ENCODE measurements at regions not wholly inside any gene's neighbourhood (a gene's known extent, or its start where the extent isn't known, plus 50 kb on each side); places are given as distances from the start of the nearest gene placed in this dataset.

DNA sequence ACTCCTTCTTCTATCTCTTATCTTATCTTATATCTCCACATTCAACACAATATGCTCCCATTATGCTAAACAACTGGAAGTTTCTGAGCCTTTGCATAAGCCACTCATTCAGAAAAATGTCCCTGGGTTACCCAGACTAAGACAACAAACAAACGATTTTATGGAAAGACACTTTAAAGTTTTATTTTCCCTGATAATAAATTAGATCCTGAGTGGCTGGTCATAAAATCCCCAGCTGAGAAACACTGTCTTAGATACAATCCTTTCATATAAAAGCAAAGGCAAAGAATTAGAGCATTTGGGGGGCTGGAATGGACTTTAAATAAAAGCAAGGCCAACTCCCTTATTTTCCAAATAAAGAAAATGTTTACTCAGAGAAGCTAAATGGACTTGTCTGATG lies 322.3 kb downstream of the GBE1 start:
- Mint-ChIP-seq H3K4me3 (no peak overlapping the region), H3K27me3 (no peaks in the 10 kb centered on the region), H3K36me3 (ENCODE audit: low read depth) (no peaks in the 10 kb centered on the region), H3K9me3 (no peaks in the 10 kb centered on the region), H3K4me1 (no peaks in the 10 kb centered on the region), H3K27ac (no peak overlapping the region)
- CTCF ChIA-PET: no interaction called here
- no peak for DNase-seq
- POLR2A ChIA-PET: no interaction called here

DNA sequence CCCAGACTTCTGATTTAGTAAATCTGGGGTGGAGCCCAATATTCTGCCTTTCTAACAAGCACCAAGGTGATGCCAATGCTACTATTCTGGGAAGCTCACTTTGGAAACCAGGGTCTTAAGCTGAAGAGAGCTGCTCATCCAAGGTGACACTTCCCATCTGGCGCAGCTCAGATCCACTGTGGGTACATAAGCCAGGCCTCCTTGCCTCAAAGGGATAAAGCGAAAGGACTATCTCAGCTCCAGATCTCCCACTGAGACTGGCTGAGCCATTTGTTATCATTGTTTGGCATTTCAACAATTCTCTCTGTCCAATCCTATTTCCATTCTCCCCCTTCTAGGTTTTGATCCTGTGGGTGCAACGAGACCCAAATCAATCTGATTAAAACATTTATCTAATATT lies 323.8 kb downstream of the GBE1 start:
- H3K4me1 Mint-ChIP-seq: no peaks in the 10 kb centered on the region
- no peak overlapping the region for H3K4me3 Mint-ChIP-seq
- H3K9me3 Mint-ChIP-seq: no peaks in the 10 kb centered on the region
- POLR2A ChIA-PET: no interaction called here
- CTCF ChIA-PET: no interaction called here
- H3K36me3 Mint-ChIP-seq (ENCODE audit: low read depth): no peaks in the 10 kb centered on the region
- H3K27me3 Mint-ChIP-seq: no peaks in the 10 kb centered on the region
- H3K27ac Mint-ChIP-seq: no peak overlapping the region
- DNase-seq: no peak

DNA sequence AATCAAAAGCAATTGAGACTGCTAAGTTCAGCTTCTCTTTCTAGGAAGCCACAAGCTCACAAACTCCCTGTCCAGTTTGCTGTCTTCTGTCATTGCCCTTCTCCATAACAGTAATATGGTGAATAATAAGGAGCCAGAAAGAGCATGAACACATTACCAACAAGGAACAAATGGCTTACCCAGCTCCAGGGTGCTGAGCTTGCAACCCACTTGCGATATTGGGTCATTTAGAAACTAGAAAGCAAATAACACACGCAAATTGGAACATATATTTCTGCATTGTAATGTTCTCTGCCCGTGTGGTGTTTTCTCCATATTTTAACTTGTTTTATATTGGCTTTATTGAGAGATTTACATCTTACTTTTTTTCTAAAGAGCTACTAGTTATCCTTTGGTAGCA lies 325.3 kb downstream of the GBE1 start:
- Mint-ChIP-seq H3K4me1 (no peaks in the 10 kb centered on the region), H3K9me3 (no peaks in the 10 kb centered on the region), H3K4me3 (no peak overlapping the region), H3K36me3 (ENCODE audit: low read depth) (no peaks in the 10 kb centered on the region), H3K27ac (no peak overlapping the region), H3K27me3 (no peaks in the 10 kb centered on the region)
- CTCF ChIA-PET: no interaction called here
- DNase-seq: no peak
- POLR2A ChIA-PET: no interaction called here

DNA sequence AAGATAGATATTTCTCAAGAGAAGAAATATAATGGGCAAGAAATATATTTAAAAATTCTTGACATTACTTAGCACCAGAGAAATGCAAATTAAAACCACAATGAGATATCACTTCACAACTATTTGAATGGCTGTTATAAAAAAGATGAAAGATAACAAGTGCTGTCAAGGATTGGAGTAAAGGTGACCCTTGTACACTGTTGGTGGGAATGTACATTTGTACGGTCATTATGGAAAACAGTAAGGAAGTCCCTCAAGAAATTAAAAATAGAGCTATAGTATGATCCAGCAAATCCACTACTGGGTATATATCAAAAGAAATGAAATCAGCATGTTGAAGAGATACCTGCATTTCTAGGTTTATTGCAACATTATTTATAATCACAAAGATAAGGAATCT lies 326.4 kb downstream of the GBE1 start:
- no peak overlapping the region for H3K4me3 Mint-ChIP-seq
- no peaks in the 10 kb centered on the region for H3K9me3 Mint-ChIP-seq
- CTCF ChIA-PET: no interaction called here
- DNase-seq: no peak
- no peaks in the 10 kb centered on the region for H3K27me3 Mint-ChIP-seq
- no peak overlapping the region for H3K27ac Mint-ChIP-seq
- POLR2A ChIA-PET: no interaction called here
- H3K4me1 Mint-ChIP-seq: no peaks in the 10 kb centered on the region
- H3K36me3 Mint-ChIP-seq (ENCODE audit: low read depth): no peaks in the 10 kb centered on the region

DNA sequence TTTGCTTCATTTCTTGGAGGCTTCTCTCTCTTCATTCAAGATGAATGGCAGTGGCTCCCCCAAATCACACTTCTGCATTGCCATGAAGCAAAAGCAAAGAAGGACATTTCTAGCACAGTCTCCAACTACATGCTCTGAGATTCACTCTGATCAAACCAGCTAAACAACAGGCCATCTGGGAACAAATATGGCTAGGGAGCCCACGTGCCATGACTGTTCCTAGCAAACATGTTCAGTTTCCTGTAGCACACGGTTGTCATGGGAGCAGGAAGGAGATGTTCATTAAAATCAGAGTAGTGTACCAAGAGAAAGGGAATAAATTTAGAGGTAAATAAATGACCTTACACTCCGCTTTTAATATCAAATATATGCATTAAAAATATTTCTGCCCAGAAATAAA lies 327.3 kb downstream of the GBE1 start:
- no peaks in the 10 kb centered on the region for H3K4me1 Mint-ChIP-seq
- no peak overlapping the region for H3K27ac Mint-ChIP-seq
- no peak for DNase-seq
- no peaks in the 10 kb centered on the region for H3K36me3 Mint-ChIP-seq (ENCODE audit: low read depth)
- CTCF ChIA-PET: no interaction called here
- H3K27me3 Mint-ChIP-seq: no peaks in the 10 kb centered on the region
- no peaks in the 10 kb centered on the region for H3K9me3 Mint-ChIP-seq
- POLR2A ChIA-PET: no interaction called here
- H3K4me3 Mint-ChIP-seq: no peak overlapping the region

DNA sequence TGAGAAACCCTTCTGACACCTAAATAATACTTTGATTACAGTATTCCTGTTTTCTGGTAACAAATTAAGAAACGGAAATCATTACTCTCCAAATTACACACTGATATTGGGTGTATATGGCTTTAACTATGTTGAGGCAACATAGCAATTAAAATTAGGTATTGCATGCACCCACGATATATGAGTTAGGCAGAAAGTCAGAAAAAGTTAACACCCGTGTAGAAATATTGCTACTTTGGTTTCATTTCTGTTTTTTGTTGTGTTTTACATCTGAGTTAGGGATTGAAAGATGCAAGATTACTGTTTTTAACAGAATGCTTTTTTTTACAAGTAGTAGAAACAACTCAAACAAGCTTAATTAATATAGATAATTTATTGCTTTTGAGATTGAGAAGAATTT lies 327.8 kb downstream of the GBE1 start:
- no peaks in the 10 kb centered on the region for H3K4me1 Mint-ChIP-seq
- H3K9me3 Mint-ChIP-seq: no peaks in the 10 kb centered on the region
- DNase-seq: no peak
- no peak overlapping the region for H3K4me3 Mint-ChIP-seq
- no peak overlapping the region for H3K27ac Mint-ChIP-seq
- no peaks in the 10 kb centered on the region for H3K36me3 Mint-ChIP-seq (ENCODE audit: low read depth)
- no peaks in the 10 kb centered on the region for H3K27me3 Mint-ChIP-seq
- POLR2A ChIA-PET: no interaction called here
- CTCF ChIA-PET: no interaction called here

DNA sequence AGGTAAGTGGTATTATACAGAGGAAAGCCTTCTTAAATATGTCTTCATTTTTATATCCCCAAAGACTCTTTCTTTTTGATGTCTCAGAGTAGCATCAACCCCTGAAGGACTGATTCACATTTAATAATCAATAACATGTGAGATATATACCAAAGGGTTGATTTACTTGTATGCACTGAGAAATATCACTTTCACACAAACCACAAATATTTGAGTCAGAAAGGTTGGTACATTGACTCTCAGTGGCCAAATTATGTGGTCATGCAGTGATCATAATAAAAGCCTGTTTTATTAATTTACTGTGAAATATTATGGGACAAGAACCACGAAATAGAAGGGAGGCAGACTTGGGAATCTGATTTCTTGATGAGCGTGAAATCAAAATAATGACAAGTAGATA lies 329.0 kb downstream of the GBE1 start:
- no peaks in the 10 kb centered on the region for H3K36me3 Mint-ChIP-seq (ENCODE audit: low read depth)
- no peaks in the 10 kb centered on the region for H3K4me1 Mint-ChIP-seq
- DNase-seq: no peak
- ChIA-PET CTCF (no interaction called here), POLR2A (no interaction called here)
- no peaks in the 10 kb centered on the region for H3K27me3 Mint-ChIP-seq
- H3K9me3 Mint-ChIP-seq: no peaks in the 10 kb centered on the region
- H3K4me3 Mint-ChIP-seq: no peak overlapping the region
- no peak overlapping the region for H3K27ac Mint-ChIP-seq

DNA sequence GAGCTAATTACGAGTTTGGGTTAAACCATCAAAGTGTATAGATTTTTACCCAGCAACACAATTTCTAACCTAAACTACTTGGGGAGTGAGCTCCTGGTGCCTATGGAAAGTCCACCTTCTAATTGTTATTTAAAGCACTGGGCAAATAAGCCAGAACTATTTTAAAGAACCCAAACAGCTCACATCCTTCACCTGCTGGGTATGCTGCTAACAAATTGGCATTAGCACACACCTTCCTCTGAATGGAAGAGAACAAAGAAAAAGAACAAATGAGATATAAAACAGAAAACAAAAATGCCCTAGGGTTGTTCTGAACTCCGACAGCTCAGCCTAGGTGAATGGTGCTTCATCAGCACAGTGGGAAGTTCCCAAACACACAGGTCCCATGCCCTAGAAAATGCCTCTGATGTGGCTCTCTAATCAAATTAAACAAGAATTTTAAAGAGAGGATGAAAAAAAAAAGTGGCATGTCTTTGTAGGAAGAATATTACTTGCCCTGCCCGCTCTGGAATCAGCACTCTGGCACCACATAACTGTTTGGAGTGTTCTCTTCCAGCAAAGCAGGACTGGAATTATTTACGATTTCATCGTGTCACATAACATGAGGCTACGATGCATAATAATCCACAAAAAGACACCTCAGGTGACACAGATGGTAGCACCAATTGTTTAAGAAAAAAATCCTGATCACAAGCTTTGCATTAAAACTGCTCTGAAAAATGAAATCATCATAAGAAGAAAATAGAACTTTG lies 334.4 kb downstream of the GBE1 start:
- no peaks in the 10 kb centered on the region for H3K27me3 Mint-ChIP-seq
- DNase-seq: no peak
- H3K27ac Mint-ChIP-seq: no peak overlapping the region
- H3K9me3 Mint-ChIP-seq: no peaks in the 10 kb centered on the region
- H3K36me3 Mint-ChIP-seq (ENCODE audit: low read depth): no peaks in the 10 kb centered on the region
- ChIA-PET CTCF (no interaction called here), POLR2A (no interaction called here)
- H3K4me3 Mint-ChIP-seq: no peak overlapping the region
- no peaks in the 10 kb centered on the region for H3K4me1 Mint-ChIP-seq

DNA sequence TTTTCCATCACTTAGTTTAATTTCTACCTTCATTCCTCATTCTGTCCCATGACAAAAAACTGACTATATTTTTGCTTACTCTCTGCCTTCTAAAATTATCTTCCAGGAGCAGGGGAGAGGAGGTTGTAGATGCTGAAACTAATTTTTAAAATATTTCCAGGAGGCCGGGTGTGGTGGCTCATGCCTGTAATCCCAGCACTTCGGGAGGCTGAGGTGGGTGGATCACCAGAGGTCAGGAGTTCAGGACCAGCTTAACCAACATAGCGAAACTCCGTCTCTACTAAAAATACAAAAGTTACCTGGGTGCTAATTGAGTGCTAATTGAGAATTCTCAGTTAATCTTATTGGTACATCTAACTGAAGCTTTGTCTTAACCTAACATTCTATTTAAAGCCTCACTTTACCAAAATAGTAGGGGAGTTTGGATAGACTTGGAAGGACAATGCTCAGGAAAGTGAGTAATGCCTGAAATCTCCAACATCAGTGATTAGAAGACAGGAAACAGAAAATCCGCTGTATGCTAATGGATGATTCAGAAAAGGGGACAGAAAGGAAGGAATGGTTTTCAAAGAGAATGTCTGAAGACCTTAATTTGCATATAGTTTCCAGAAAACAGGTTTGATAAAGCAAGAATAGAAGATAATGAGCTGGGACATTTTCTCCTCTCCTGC lies 336.1 kb downstream of the GBE1 start:
- no peaks in the 10 kb centered on the region for H3K36me3 Mint-ChIP-seq (ENCODE audit: low read depth)
- no peak for DNase-seq
- no peak overlapping the region for H3K4me3 Mint-ChIP-seq
- ChIA-PET POLR2A (no interaction called here), CTCF (no interaction called here)
- no peaks in the 10 kb centered on the region for H3K4me1 Mint-ChIP-seq
- H3K27me3 Mint-ChIP-seq: no peaks in the 10 kb centered on the region
- no peaks in the 10 kb centered on the region for H3K9me3 Mint-ChIP-seq
- no peak overlapping the region for H3K27ac Mint-ChIP-seq

DNA sequence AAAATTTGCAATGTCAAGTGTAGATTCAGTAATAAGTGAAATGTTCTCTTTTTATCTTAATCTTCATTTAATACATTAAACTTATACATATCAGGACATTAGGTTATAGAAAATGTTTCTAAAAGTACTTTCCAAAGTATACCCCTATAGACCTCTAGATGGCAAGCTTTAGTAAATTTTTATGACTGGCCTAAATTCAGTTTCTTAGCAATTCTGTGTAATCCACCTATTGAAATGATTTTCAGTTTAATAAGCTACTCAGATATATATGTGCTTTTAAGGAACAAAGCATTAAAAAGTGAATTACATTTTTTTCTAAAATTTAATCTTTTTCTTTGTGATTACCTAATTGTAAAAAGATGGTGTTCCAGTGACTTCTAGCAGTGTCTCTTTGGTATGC lies 342.2 kb downstream of the GBE1 start:
- POLR2A ChIA-PET: no interaction called here
- no peak overlapping the region for H3K27ac Mint-ChIP-seq
- DNase-seq: no peak
- no peaks in the 10 kb centered on the region for H3K27me3 Mint-ChIP-seq
- CTCF ChIA-PET: no interaction called here
- no peak overlapping the region for H3K4me3 Mint-ChIP-seq
- no peaks in the 10 kb centered on the region for H3K36me3 Mint-ChIP-seq (ENCODE audit: low read depth)
- H3K4me1 Mint-ChIP-seq: no peaks in the 10 kb centered on the region
- no peaks in the 10 kb centered on the region for H3K9me3 Mint-ChIP-seq

DNA sequence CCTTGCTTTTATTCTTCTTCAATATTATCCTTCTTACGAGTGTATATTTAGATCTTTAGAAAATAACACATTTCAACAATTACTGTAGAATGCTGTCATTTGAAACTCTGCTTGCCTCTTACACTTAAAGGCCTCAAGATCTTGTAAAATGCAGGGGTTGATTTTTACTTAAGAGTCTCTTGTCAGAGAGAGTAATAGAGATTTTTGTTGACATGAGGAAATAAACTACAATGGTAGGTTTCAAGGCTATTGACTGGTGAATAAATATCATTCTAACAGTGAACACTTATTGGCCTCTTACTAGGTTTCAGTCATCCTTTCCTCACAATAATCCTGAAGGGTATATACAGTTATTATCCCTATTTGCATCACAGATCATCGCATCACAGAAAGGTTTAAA lies 344.6 kb downstream of the GBE1 start:
- Mint-ChIP-seq H3K27ac (no peak overlapping the region), H3K36me3 (ENCODE audit: low read depth) (no peaks in the 10 kb centered on the region), H3K9me3 (no peaks in the 10 kb centered on the region), H3K4me1 (no peaks in the 10 kb centered on the region), H3K27me3 (no peaks in the 10 kb centered on the region), H3K4me3 (no peak overlapping the region)
- CTCF ChIA-PET: no interaction called here
- no peak for DNase-seq
- POLR2A ChIA-PET: no interaction called here

DNA sequence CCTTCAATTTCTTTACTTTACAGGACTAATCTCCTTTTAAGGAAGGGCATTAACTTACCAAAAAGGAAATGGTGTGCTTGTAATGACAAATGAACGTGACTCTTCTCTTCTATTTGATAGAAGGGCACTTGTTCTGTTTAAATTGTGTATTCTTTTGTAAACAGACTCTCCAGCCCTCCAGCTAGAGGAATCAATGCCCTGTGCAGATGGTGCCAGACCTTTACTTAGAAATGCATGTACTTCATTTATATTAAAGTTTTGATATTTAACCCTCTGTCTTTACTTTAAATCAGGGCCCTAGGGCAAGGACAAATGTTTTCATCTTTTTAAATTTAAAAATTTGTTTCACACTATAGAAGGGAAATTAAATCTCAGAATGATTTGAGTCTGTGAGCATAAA lies 355.1 kb downstream of the GBE1 start:
- Mint-ChIP-seq H3K27ac (no peak overlapping the region), H3K9me3 (no peaks in the 10 kb centered on the region), H3K36me3 (ENCODE audit: low read depth) (no peaks in the 10 kb centered on the region), H3K27me3 (no peaks in the 10 kb centered on the region), H3K4me1 (no peaks in the 10 kb centered on the region), H3K4me3 (no peak overlapping the region)
- ChIA-PET POLR2A (no interaction called here), CTCF (no interaction called here)
- no peak for DNase-seq

DNA sequence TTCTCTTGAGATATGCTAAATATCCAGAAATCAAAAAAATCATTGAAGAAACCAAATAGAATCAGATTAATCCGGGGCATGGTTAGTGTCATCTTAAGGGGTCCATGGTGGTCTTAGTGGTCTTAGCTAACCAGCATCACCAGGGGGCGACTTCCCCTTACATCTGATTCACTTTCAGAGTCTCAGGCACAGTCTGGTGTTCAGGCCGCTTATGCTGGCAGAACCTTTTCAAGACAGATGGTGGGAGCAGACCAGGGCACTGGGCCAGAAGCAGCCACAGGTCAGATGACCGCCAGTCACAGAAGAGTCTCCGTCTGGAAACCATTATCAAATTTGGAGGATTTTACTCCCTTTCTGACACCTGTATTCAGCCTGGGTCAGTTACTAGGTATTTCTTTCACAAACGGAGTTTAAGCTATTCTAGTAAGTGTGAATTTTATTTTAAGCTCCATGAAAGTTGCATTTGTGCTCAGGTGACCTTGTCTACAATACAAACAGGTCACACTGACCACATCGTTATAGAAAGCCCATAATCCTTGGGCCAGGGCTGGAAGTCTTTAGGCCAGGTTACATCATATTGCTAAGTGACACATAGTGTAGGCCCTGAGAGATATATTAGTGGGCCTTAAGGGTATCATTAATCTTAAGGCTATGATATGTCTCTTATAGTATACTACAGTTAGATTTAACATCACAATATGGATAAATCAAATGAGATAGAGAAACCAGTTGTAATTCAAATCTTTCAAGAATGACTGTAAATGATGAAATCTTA lies 365.5 kb downstream of the GBE1 start:
- no peaks in the 10 kb centered on the region for H3K36me3 Mint-ChIP-seq (ENCODE audit: low read depth)
- no peak overlapping the region for H3K4me3 Mint-ChIP-seq
- POLR2A ChIA-PET: no interaction called here
- H3K9me3 Mint-ChIP-seq: no peaks in the 10 kb centered on the region
- no peak for DNase-seq
- H3K27ac Mint-ChIP-seq: no peak overlapping the region
- no peaks in the 10 kb centered on the region for H3K4me1 Mint-ChIP-seq
- CTCF ChIA-PET: no interaction called here
- no peaks in the 10 kb centered on the region for H3K27me3 Mint-ChIP-seq

Data from activated CD4-positive, alpha-beta T cell treated with anti-CD3 and anti-CD28 coated beads, Interleukin-2, amount 10 ng/mL, durations not matched to agents 7 days and 5 days (primary cell).